ENCODE measurements at regions not wholly inside any gene's neighbourhood (a gene's known extent, or its start where the extent isn't known, plus 50 kb on each side); places are given as distances from the start of the nearest gene placed in this dataset.

- TF ChIP-seq ZNF513 (tag by site-specific recombination; IDR thresholded peaks at IDR 0.05), result no peak
- TF ChIP-seq ZNF311 (tag by site-specific recombination; IDR thresholded peaks at IDR 0.05; ENCODE audit: borderline replicate concordance), result no peak
- TF ChIP-seq ZNF677 (tag by site-specific recombination; IDR thresholded peaks at IDR 0.05), result no peak
- no peak for TF ChIP-seq ELK4 (IDR thresholded peaks at IDR 0.05; ENCODE audit: borderline replicate concordance, low read depth, low read length)
- no peak for TF ChIP-seq ZBTB7A (tag by site-specific recombination; IDR thresholded peaks at IDR 0.05; ENCODE audit: low read depth)
- no peak for TF ChIP-seq PATZ1 (tag by site-specific recombination; IDR thresholded peaks at IDR 0.05)
Measured at GRCh38 chr12:92421042-92421441, 275.4 kb upstream of the BTG1 start (continued).

- Histone ChIP-seq H3K4me1 (ENCODE audit: control insufficient read depth, insufficient read depth, low read length) (no peaks in the 10 kb centered on the region), H3K4me3 (ENCODE audit: low read depth, low read length) (no peak overlapping the region), H3K9me3 (ENCODE audit: control insufficient read depth, insufficient read depth, low read depth, low read length) (no peaks in the 10 kb centered on the region), H3K27ac (ENCODE audit: extremely low read depth, low read depth, low read length) (no peak overlapping the region), H3K36me3 (ENCODE audit: control insufficient read depth in 2 of 2, insufficient read depth in 1 of 2, low read length in 2 of 2) (no peaks in the 10 kb centered on the region)
- TF ChIP-seq FEZF1 (tag by site-specific recombination; IDR thresholded peaks at IDR 0.05), result no peak
- CTCF ChIA-PET, result interaction anchor here (0.6 kb wide), 2 partner anchors 275 to 320 kb away, joined by 3 to 5 read pairs; no protein-coding TSS in a partner anchor
- POLR2A ChIA-PET, result no interaction called here
Measured at GRCh38 chr12:92419201-92419600, 273.6 kb upstream of the BTG1 start.

- no peak overlapping the region for H3K27ac ChIP-seq (ENCODE audit: extremely low read depth, low read depth, low read length)
- POLR2A ChIA-PET, result no interaction called here
- H3K36me3 ChIP-seq (ENCODE audit: control insufficient read depth in 2 of 2, insufficient read depth in 1 of 2, low read length in 2 of 2), result no peaks in the 10 kb centered on the region
- no peaks in the 10 kb centered on the region for H3K4me1 ChIP-seq (ENCODE audit: control insufficient read depth, insufficient read depth, low read length)
- TF ChIP-seq KLF10 (tag by site-specific recombination; IDR thresholded peaks at IDR 0.05) (no peak), ZNF157 (tag by site-specific recombination; IDR thresholded peaks at IDR 0.05) (no peak), ZEB2 (tag by site-specific recombination; IDR thresholded peaks at IDR 0.05) (no peak), ZNF660 (tag by site-specific recombination; IDR thresholded peaks at IDR 0.05) (no peak), ZNF701 (tag by site-specific recombination; IDR thresholded peaks at IDR 0.05) (no peak), ZNF488 (tag by site-specific recombination; IDR thresholded peaks at IDR 0.05) (no peak), GLIS1 (tag by site-specific recombination; IDR thresholded peaks at IDR 0.05) (no peak), ZNF214 (tag by site-specific recombination; IDR thresholded peaks at IDR 0.05; ENCODE audit: borderline replicate concordance) (no peak), SP7 (tag by site-specific recombination; IDR thresholded peaks at IDR 0.05) (no peak), ZNF624 (tag by site-specific recombination; IDR thresholded peaks at IDR 0.05) (no peak), KLF7 (tag by site-specific recombination; IDR thresholded peaks at IDR 0.05; ENCODE audit: borderline replicate concordance) (no peak), ZNF311 (tag by site-specific recombination; IDR thresholded peaks at IDR 0.05; ENCODE audit: borderline replicate concordance) (no peak), ZNF211 (tag by site-specific recombination; IDR thresholded peaks at IDR 0.05; ENCODE audit: low read depth) (no peak), RBAK (tag by site-specific recombination; IDR thresholded peaks at IDR 0.05) (no peak), GLIS2 (tag by site-specific recombination; IDR thresholded peaks at IDR 0.05) (no peak), ZFP69B (tag by site-specific recombination; IDR thresholded peaks at IDR 0.05) (no peak)
- CTCF ChIA-PET, result interaction anchor here (0.7 kb wide), 2 partner anchors 10 to 181 kb away, joined by 3 read pairs; no protein-coding TSS in a partner anchor
- no peak overlapping the region for H3K4me3 ChIP-seq (ENCODE audit: low read depth, low read length)
- H3K9me3 ChIP-seq (ENCODE audit: control insufficient read depth, insufficient read depth, low read depth, low read length), result no peaks in the 10 kb centered on the region
Measured at GRCh38 chr12:92418381-92418780, 272.7 kb upstream of the BTG1 start.
